ENCODE measurements at regions not wholly inside any gene's neighbourhood (a gene's known extent, or its start where the extent isn't known, plus 50 kb on each side); places are given as distances from the start of the nearest gene placed in this dataset.

- TF ChIP-seq CHD7 (IDR thresholded peaks at IDR 0.05; ENCODE audit: insufficient replicate concordance, low read length) (no peak), NANOG (IDR thresholded peaks at IDR 0.05; ENCODE audit: insufficient read depth, low read depth, low read length, poor library complexity, severe bottlenecking) (no peak), PHF8 (conservative IDR thresholded peaks at IDR 0.05; ENCODE audit: low read depth, low read length) (no peak), ASH2L (IDR thresholded peaks at IDR 0.05; ENCODE audit: low read length) (no peak), SUZ12 (IDR thresholded peaks at IDR 0.05; ENCODE audit: low read length) (no peak), EP300 (IDR thresholded peaks at IDR 0.05; ENCODE audit: borderline replicate concordance in 1 of 2, low read depth in 2 of 2, low read length in 2 of 2) (no peak), EZH2 (IDR thresholded peaks at IDR 0.05; ENCODE audit: low read depth, low read length, severe bottlenecking) (no peak), CBX8 (IDR thresholded peaks at IDR 0.05; ENCODE audit: borderline replicate concordance, low read depth, low read length) (no peak), SIRT6 (IDR thresholded peaks at IDR 0.05; ENCODE audit: low read length) (no peak), POLR2A (IDR thresholded peaks at IDR 0.05; ENCODE audit: control extremely low read depth in 1 of 2, low read depth in 2 of 2, low read length in 2 of 2) (no peak), JUND (IDR thresholded peaks at IDR 0.05; ENCODE audit: low read length) (no peak), SP2 (IDR thresholded peaks at IDR 0.05; ENCODE audit: low read length) (no peak)
Measured at GRCh38 chr7:16986755-16987154, 105.0 kb upstream of the AGR3 start (continued).
